ENCODE measurements at regions not wholly inside any gene's neighbourhood (a gene's known extent, or its start where the extent isn't known, plus 50 kb on each side); places are given as distances from the start of the nearest gene placed in this dataset.
"Not testable (repeated sequence)": the region's sequence is repeated elsewhere in the genome, so short reads cannot be mapped to it uniquely, and the experiment has no call there.

GRCh38 chr5:96110300-96110699, 148.6 kb upstream of the ELL2 start:
- H2BK120ac ChIP-seq (replicated peaks; ENCODE audit: low read depth, low read length): no peak overlapping the region
- H3K9me3 ChIP-seq (ENCODE audit: insufficient read depth in 2 of 2, low read depth in 1 of 2, low read length in 1 of 2): peaks cover 3 to 6% of the 10 kb centered on the region in 2 experiments; a peak in 1 of 4 replicates
- ChIA-PET CTCF (ENCODE audit: partially characterized antibody) (no interaction called here), POLR2A (ENCODE audit: partially characterized antibody) (no interaction called here)
- no peaks in the 10 kb centered on the region for H3K79me1 ChIP-seq (ENCODE audit: low read depth, low read length)
- no peak overlapping the region for H3K56ac ChIP-seq (replicated peaks; ENCODE audit: insufficient read length, low read depth, low read length)
- TF ChIP-seq RXRA (IDR thresholded peaks at IDR 0.05; ENCODE audit: insufficient read depth, low read depth, low read length): no peak
- TF ChIP-seq BCL11A (IDR thresholded peaks at IDR 0.05; ENCODE audit: low read depth in 2 of 2, low read length in 2 of 2): no peak
- no peak for FAIRE-seq
- no peak for DNase-seq (ENCODE audit: low read depth in 1 of 2, low spot score in 2 of 2)
- no peaks in the 10 kb centered on the region for H3K23me2 ChIP-seq (ENCODE audit: low read depth, low read length)
- H2BK5ac ChIP-seq (ENCODE audit: low read depth, low read length): no peak overlapping the region
- no peaks in the 10 kb centered on the region for H3K79me2 ChIP-seq (ENCODE audit: control insufficient read depth in 1 of 2, insufficient read depth in 2 of 2, low read length in 2 of 2)
- no peak overlapping the region for H2BK15ac ChIP-seq (ENCODE audit: low read length)
- no peak overlapping the region for H4K91ac ChIP-seq (replicated peaks; ENCODE audit: insufficient read length, low read length)
- no peak overlapping the region for H4K5ac ChIP-seq (ENCODE audit: insufficient read length, low read depth, low read length)
- H4K20me1 ChIP-seq (replicated peaks in 1 of 2; ENCODE audit: control insufficient read depth in 1 of 2, insufficient read depth in 2 of 2, low read length in 2 of 2): no peaks in the 10 kb centered on the region
- no peak overlapping the region for H2AK5ac ChIP-seq (ENCODE audit: low read depth, low read length)
- H2BK12ac ChIP-seq (ENCODE audit: low read depth, low read length): no peak overlapping the region
- no peak overlapping the region for H3K18ac ChIP-seq (ENCODE audit: extremely low read depth, low read length)
- no peak overlapping the region for H2BK20ac ChIP-seq (ENCODE audit: low read length)
- H3K14ac ChIP-seq (ENCODE audit: insufficient read length): no peak overlapping the region
- H3K23ac ChIP-seq (ENCODE audit: insufficient read length): no peak overlapping the region
- no peak overlapping the region for H3K4me2 ChIP-seq (ENCODE audit: insufficient read depth in 1 of 2, low read depth in 2 of 2, low read length in 2 of 2)
- no peaks in the 10 kb centered on the region for H3K36me3 ChIP-seq (ENCODE audit: control insufficient read depth in 2 of 4, insufficient read depth in 4 of 4, low read length in 3 of 4)
- H3K4me1 ChIP-seq (replicated peaks in 1 of 4; ENCODE audit: control insufficient read depth in 3 of 4, insufficient read depth in 4 of 4, low read length in 3 of 4): no peaks in the 10 kb centered on the region
- no peak overlapping the region for H4K8ac ChIP-seq (ENCODE audit: extremely low read depth, insufficient read depth, low read length)
- no peak overlapping the region for H3K9ac ChIP-seq (replicated peaks in 1 of 4; ENCODE audit: extremely low read depth in 1 of 4, low read depth in 3 of 4, low read length in 3 of 4)
- no peak overlapping the region for H3K27ac ChIP-seq (ENCODE audit: low read depth, low read length)
- H3K4ac ChIP-seq (replicated peaks; ENCODE audit: insufficient read length, low read depth, low read length): no peak overlapping the region
- no peaks in the 10 kb centered on the region for H3K27me3 ChIP-seq (replicated peaks in 1 of 4; ENCODE audit: control insufficient read depth in 3 of 4, extremely low read depth in 1 of 4, insufficient read depth in 3 of 4, low read length in 3 of 4)
- H2AFZ ChIP-seq (ENCODE audit: low read length): no peak overlapping the region
- no peak overlapping the region for H3K4me3 ChIP-seq (ENCODE audit: extremely low read depth in 1 of 4, insufficient read depth in 2 of 4, low read depth in 3 of 4, low read length in 4 of 4)

- H3K4me2 ChIP-seq (ENCODE audit: insufficient read depth in 1 of 2, low read depth in 2 of 2, low read length in 2 of 2); H2BK12ac ChIP-seq (ENCODE audit: low read depth, low read length); H4K91ac ChIP-seq (replicated peaks; ENCODE audit: insufficient read length, low read length); H3K79me1 ChIP-seq (ENCODE audit: low read depth, low read length); H3K9me3 ChIP-seq (ENCODE audit: insufficient read depth in 2 of 2, low read depth in 1 of 2, low read length in 1 of 2); H3K14ac ChIP-seq (ENCODE audit: insufficient read length); H2AFZ ChIP-seq (ENCODE audit: low read length); POLR2A ChIA-PET (ENCODE audit: partially characterized antibody); H3K4me3 ChIP-seq (ENCODE audit: extremely low read depth in 1 of 4, insufficient read depth in 2 of 4, low read depth in 3 of 4, low read length in 4 of 4); FAIRE-seq; H2BK5ac ChIP-seq (ENCODE audit: low read depth, low read length); H2BK15ac ChIP-seq (ENCODE audit: low read length); H4K5ac ChIP-seq (ENCODE audit: insufficient read length, low read depth, low read length); H3K9ac ChIP-seq (replicated peaks in 1 of 4; ENCODE audit: extremely low read depth in 1 of 4, low read depth in 3 of 4, low read length in 3 of 4); H2BK120ac ChIP-seq (replicated peaks; ENCODE audit: low read depth, low read length); H2BK20ac ChIP-seq (ENCODE audit: low read length); H3K23ac ChIP-seq (ENCODE audit: insufficient read length); H3K36me3 ChIP-seq (ENCODE audit: control insufficient read depth in 2 of 4, insufficient read depth in 4 of 4, low read length in 3 of 4); H3K4me1 ChIP-seq (replicated peaks in 1 of 4; ENCODE audit: control insufficient read depth in 3 of 4, insufficient read depth in 4 of 4, low read length in 3 of 4); H3K79me2 ChIP-seq (ENCODE audit: control insufficient read depth in 1 of 2, insufficient read depth in 2 of 2, low read length in 2 of 2); H3K56ac ChIP-seq (replicated peaks; ENCODE audit: insufficient read length, low read depth, low read length); H4K20me1 ChIP-seq (replicated peaks in 1 of 2; ENCODE audit: control insufficient read depth in 1 of 2, insufficient read depth in 2 of 2, low read length in 2 of 2); H3K27me3 ChIP-seq (replicated peaks in 1 of 4; ENCODE audit: control insufficient read depth in 3 of 4, extremely low read depth in 1 of 4, insufficient read depth in 3 of 4, low read length in 3 of 4); H3K18ac ChIP-seq (ENCODE audit: extremely low read depth, low read length); H4K8ac ChIP-seq (ENCODE audit: extremely low read depth, insufficient read depth, low read length); H2AK5ac ChIP-seq (ENCODE audit: low read depth, low read length); H3K27ac ChIP-seq (ENCODE audit: low read depth, low read length); CTCF ChIA-PET (ENCODE audit: partially characterized antibody); H3K23me2 ChIP-seq (ENCODE audit: low read depth, low read length); DNase-seq (ENCODE audit: low read depth in 1 of 2, low spot score in 2 of 2); H3K4ac ChIP-seq (replicated peaks; ENCODE audit: insufficient read length, low read depth, low read length): not testable (repeated sequence)
- 87% methylated on average over 6 of the region's 10 CpGs; no CpG with 5 or more reads in 1 of the 2 experiments for WGBS, 2 experiments (ENCODE audit: extremely low coverage in 1 of 2, insufficient coverage in 1 of 2, insufficient read length in 1 of 2, insufficient replicate concordance in 2 of 2, low coverage in 1 of 2, low lambda C conversion rate in 2 of 2, missing lambda C conversion rate in 1 of 2)
Measured at GRCh38 chr5:96108629-96109028, 147.0 kb upstream of the ELL2 start.

Measured in H1 (cell line).